GM19239 (cell line): ENCODE measurements at regions not wholly inside any gene's neighbourhood (a gene's known extent, or its start where the extent isn't known, plus 50 kb on each side); places are given as distances from the start of the nearest gene placed in this dataset.
"Not testable (repeated sequence)": the region's sequence is repeated elsewhere in the genome, so short reads cannot be mapped to it uniquely, and the experiment has no call there.

Source experiments
- DNase-seq: peaks from one replicate; pipeline ENCODE4 v3.0.0; 2011; ENCODE audit warnings: low spot score; ENCODE audit not compliant: insufficient read length
- FAIRE-seq: peaks from 2 replicates; lab custom pipeline; 2011; peaks lifted over from hg19 to GRCh38; lab: Jason Lieb, UNC

- FAIRE-seq, DNase-seq: not testable (repeated sequence)
Measured at GRCh38 chr2:230637486-230637885, 75.2 kb upstream of the CAB39 start.

- DNase-seq (no peak), FAIRE-seq (no peak)
Measured at GRCh38 chr2:230640540-230641011, 72.1 kb upstream of the CAB39 start.

DNA sequence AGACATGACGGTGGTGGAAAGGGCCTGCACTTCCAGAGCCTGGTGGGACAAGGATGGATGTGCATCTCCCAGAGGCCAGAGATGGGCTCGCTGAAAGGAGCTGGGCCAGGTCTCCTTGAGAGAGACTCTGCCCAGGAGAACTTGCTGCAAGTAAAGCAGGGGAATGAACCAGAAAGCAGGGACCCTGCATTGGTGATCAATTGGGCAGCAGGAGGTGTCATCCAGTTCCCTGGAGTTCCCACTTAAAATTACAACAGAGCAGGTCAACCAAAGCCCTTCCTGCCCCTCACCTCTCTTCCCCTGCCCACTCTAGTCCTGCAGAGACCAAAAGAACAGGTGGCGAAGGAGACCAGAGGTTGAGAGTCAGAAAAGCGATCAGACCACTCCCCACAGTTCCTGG lies 69.7 kb upstream of the CAB39 start:
- FAIRE-seq (no peak), DNase-seq (no peak)

DNA sequence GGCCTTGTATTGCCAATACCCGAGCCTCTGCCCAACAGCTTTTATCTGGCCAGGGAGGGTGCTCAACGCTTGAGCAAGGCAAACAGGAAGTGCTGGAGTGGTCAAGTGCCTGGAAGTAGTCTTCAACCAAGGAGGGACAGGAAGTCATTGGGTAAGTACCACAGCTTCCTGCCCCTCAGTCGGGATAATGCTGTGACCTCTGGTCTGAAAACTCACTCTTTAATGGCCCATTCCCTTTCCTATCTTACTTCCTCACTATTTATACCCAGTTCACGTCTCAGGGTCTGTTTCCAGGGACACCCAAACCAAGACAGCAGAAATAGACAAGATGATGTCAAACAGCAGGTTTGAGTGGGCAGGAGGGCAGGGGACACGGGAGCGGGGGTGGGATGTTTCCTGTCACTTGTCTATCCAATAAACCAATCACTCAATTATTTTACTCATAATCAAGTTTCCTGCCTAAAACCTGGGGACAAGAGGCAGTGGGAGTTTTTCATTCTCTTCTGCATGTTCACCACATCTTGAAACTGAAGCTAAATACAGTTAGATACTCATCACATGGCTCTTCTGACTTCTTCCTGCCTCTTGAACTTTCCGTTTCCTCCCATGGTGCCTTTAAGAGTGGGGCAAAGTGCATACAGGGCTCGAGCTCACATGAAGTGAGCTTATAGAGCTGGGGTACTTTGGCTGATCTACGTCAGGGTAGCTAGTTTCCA lies 68.9 kb upstream of the CAB39 start:
- FAIRE-seq, result peak; percentile 96
- no peak for DNase-seq

DNA sequence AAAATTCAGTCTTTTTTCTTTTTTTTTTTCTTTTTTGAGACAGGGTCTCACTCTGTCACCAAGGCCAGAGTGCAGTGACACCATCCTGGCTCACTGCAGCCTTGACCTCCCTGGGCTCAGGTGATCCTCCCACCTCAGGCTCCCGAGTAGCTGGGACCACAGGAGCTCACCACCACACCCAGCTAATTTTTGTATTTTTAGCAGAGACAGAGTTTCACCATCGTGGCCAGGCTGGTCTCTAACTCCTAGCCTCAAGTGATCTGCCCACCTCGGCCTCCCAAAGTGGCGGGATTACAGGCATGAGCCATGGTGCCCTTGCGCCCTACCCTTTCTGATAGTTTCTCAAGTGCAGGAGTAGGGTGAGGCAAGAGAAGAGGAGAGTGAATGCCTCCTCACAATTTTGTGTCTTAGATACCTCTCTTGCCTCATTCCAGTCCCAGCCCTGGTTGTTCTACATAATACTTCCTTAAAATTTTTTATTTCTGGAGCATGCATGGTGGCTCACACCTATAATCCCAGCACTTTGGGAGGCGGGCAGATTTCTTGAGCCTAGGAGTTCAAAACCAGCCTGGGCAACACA lies 68.2 kb upstream of the CAB39 start:
- DNase-seq, result no peak
- FAIRE-seq, result no peak

DNA sequence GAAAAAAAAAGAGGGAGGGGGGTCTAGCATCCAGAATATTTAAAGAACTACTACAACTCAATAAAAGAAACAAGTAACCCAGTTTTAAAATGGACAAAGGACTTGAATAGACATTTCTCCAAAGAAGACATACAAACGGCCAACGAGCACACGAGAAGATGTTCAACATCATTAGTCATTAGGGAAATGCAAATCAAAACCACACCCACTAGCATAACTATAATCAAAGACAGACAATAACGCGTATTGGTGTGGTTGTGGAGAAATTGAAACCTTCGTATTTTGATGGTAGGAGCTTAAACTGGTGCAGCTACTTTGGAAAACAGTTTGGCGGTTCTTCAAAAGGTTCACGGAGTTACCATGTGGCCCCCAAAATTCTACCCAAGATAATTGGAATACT lies 64.3 kb upstream of the CAB39 start:
- no peak for DNase-seq
- FAIRE-seq, result no peak

GRCh38 chr2:230650585-230651137 lies 62.0 kb upstream of the CAB39 start:
- FAIRE-seq, result peak; percentile 96
- no peak for DNase-seq

GRCh38 chr2:230654057-230654456 lies 58.6 kb upstream of the CAB39 start:
- FAIRE-seq (no peak), DNase-seq (no peak)

DNA sequence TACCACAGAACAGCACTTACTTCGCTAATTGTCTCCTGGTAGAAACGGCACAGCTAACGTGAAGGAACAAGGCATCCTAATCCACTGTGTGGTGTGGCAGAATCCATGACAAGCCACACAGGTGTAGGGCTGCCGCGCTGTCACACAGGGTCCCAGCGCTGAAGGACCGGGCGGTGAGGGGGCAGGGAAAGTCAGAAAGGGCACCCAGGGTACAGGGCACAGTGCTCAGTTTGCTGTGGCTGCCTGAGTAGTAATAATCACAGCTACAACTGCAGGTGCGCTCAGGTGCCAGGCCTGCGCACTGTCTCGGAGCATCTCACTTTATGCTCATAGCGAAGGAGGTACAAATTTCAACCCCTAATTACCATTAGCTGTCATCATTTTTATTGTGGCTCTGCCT lies 55.2 kb upstream of the CAB39 start:
- FAIRE-seq (no peak), DNase-seq (no peak)

DNA sequence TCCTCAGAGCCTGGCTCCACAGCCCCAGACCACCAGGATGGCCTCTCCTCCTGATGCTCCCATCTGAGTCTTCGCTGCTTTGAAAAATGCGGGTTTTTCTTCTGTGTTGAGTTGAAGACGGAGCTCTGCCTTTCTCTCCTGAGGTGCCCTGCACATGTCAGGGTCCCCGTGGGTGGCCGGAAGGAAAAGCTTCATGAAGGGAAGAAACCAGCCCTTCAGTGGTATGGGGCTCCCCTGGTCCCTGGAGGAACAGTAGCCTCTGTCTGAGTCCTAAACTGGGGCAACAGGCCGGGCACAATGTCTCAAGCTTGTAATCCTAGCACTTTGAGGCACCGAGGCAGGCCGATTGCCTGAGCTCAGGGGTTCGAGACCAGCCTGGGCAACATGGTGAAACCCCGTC lies 54.7 kb upstream of the CAB39 start:
- no peak for DNase-seq
- no peak for FAIRE-seq

DNA sequence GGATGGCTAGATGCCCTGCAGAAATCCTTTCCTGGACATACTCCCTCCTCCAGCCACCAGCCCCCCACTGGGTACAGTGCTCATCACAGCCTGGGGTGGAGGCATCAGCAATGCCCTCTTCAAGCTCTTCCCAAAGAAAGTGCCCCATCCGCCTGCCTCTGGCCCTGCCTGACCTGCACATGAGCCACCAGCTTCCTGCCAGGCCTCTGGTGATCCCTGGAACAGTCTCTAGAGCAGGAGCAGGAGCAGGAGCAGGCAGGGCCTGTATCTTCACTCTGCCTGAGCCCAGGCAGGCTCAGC lies 54.1 kb upstream of the CAB39 start:
- FAIRE-seq (no peak), DNase-seq (no peak)

DNA sequence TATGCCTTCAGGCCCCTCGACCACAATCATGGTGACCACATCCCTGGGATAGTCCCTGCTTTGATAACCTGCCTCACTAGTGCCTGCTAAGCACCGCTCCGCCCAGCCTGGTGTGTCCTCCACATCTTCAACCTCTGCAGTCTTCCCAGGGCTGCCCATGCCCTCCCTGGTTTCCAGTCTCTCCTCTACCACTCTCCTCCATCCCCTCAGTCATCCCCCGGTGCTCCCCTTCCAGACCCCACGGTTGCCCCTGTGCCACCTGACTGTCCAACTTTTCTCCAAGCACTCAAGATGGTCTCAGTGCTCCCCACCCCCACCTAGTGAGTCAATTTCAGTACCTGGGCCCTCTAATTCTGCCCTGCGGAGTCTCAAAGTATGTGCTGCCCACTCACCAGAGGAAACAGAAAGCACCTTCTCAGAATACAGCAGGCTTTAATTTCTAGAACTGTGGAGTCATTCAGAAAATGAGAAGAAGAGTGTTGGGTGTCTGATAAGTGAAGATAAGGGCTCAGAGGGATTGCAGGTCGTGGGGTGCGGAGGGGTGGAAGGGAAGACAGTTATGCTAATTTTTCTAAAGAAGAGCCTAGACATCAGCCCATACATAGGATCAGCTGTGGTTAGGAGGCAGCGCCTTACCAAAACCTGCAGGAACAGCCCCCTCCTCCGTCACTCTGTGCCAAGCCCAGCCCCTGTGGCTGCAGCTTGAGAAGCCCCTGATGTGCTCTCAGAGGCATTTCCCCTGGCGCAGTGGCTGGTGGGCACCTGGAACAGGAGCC lies 53.6 kb upstream of the CAB39 start:
- DNase-seq (no peak), FAIRE-seq (peak; percentile 96)

GRCh38 chr2:230660294-230661060 lies 52.2 kb upstream of the CAB39 start:
- no peak for DNase-seq
- FAIRE-seq, result no peak

- FAIRE-seq, result peak; percentile 99
- no peak for DNase-seq
Measured at GRCh38 chr2:230661072-230661957, 51.3 kb upstream of the CAB39 start.
